Dendritic cell treated with granulocyte-macrophage colony-stimulating factor and Interleukin-4, amounts not matched to agents 40 ng/mL and 50 ng/mL, for 4 days (primary cell): ENCODE measurements at regions not wholly inside any gene's neighbourhood (a gene's known extent, or its start where the extent isn't known, plus 50 kb on each side); places are given as distances from the start of the nearest gene placed in this dataset.
A peak's percentile ranks its signal among the peaks of the same experiment; 100 is the strongest.

Source experiments
- H3K27ac Mint-ChIP-seq: one replicate; pipeline ENCODE4 v1.8.0; 2022; ENCODE audit warnings: mild to moderate bottlenecking, mixed read lengths
- H3K27me3 Mint-ChIP-seq: one replicate; pipeline ENCODE4 v1.8.0; 2022; ENCODE audit warnings: mild to moderate bottlenecking, mixed read lengths
- H3K36me3 Mint-ChIP-seq: one replicate; pipeline ENCODE4 v1.8.0; 2022; ENCODE audit warnings: low read depth, mixed read lengths
- H3K4me1 Mint-ChIP-seq: one replicate; pipeline ENCODE4 v1.8.0; 2022; ENCODE audit warnings: low read depth, mixed read lengths
- H3K4me3 Mint-ChIP-seq: one replicate; pipeline ENCODE4 v1.8.0; 2022; ENCODE audit warnings: mild to moderate bottlenecking, moderate library complexity, mixed read lengths
- H3K9me3 Mint-ChIP-seq: one replicate; pipeline ENCODE4 v1.8.0; 2022; ENCODE audit warnings: mixed read lengths
- intact Hi-C: fragments of 100-400 bp; cut with micrococcal nuclease; formaldehyde crosslinking; loops from one replicate; pipeline ENCODE4 v1.15.0; 2022

DNA sequence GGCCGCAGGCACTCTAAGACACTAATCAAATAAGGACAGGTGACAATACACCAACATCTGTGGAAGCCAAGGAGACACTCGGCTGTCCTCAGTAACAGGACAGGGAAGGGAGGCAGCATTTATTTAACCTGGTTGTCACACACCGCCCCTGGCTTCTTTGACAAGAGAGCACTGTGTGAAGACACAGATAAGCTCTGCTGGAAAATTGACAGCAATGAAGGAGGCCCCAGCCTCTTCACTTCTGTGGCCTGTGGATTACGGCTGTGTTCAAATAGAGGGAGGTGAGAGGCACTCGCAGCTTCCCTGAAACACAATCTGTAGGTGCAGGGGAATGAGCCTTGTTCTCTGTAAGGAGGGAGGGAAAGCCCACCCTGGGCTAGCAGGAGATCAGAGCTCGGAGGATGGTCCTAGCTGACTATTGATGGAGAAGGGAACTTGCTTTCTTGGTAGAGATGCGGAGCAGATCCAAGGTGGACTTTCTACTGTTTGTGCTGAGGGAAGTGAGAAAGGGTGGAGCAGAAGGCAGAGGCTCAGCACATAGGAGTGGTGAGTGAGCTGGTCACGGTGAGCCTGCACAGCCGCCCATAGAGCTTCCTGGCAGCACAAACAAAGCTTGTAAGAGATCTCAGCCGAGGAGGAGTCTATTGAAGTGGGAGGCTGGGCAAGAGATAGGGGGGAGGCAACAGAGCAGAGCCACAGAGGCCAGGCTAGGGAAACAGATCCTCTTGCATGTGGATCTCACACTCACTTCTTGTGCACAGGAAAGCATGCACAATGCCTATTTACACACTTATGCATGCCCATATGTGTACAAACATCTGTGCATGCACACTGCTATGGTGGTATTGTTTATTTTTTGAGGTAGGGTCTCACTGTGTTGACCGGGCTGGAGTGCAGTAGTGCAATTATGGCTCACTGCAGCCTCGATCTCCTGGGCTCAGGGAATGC lies 114.6 kb upstream of the THY1 start:
- Mint-ChIP-seq H3K27me3 (peaks cover 7% of the 10 kb centered on the region), H3K36me3 (no peaks in the 10 kb centered on the region), H3K9me3 (no peaks in the 10 kb centered on the region), H3K4me1 (peaks cover 86% of the 10 kb centered on the region), H3K27ac (peak overlapping the region; percentile 1), H3K4me3 (no peak overlapping the region)
- intact Hi-C loops = no loop called here

DNA sequence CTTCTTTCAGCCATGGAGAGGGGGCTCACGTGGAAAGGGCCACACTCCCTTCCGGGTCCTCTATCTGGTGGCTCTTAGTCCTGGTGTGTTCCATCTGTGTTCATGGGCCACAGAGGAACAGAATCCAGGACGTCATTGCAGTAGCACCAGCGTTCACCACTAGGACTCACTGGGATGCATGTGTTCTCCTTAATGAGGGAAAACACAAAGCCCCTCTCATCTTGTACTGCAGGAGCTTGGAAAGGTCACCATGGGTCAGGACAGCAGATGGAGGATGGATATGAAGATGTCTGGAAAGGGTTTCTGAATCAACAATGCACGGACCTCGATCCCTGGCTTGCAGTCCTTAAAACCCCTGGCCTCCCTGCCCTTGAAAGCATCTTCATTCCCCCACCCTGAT lies 113.8 kb upstream of the THY1 start:
- no peaks in the 10 kb centered on the region for H3K9me3 Mint-ChIP-seq
- peaks cover 7% of the 10 kb centered on the region for H3K27me3 Mint-ChIP-seq
- H3K4me1 Mint-ChIP-seq = peaks cover 91% of the 10 kb centered on the region
- no peak overlapping the region for H3K4me3 Mint-ChIP-seq
- H3K27ac Mint-ChIP-seq = no peak overlapping the region
- intact Hi-C loops = no loop called here
- H3K36me3 Mint-ChIP-seq = no peaks in the 10 kb centered on the region

DNA sequence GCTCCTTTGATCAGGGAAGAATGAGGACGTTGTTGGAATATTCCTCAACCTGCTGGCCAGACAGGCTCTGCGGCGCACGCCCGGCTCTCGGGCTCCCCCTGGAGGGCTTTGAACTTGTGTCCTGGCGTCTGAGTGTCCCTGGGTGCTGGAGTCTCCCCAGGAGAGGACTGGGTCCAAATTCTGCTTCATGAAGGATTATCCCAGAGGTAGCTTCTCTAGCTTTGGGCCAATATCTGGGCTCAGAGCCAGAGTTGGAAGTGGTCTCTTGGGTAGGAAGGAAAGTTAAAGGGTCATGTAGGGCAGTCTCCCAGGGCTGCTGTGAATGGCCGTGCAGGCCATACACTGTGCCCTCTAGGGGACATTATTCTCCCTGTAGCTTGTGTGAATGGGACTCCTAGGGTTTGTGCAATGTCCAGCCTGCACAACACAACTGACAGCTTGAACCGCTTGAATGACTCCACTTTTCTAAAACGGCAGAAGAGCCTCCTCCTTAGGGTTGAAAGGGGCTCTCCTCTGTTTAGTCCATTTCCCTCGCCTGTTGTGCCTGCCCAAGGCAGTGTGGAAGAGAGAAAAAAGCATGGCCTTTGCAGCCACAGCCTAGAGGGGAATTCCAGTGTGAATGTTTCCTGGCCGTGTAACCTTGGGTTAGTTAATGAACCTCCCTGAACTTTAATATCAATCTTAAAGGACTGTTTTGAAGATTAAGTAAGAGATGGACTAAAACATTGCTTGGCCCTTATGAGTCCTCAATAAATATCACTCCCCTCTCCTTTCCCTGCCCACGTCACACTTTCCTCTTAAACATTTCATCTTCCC lies 111.2 kb upstream of the THY1 start:
- no peak overlapping the region for H3K4me3 Mint-ChIP-seq

DNA sequence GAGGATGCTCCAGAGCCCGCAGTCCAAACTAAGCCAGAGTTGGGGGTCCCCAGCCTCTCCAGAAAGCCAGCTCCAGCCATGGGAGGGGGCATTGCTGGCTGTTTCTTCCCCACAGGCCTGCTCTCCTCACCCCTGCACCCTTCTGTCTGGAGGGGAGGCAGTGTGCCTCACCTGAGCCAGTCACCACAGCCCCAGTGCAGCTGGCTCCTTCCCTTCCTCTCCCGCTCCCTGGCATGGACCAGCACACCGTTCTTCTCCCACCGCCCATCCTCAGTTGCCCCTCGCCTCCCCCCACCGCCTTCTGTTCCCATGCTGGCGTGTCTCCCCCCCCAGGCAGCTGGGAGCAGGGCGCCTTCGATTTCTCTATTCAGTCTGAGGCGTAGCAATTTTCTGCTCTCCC lies 110.5 kb upstream of the THY1 start:
- Mint-ChIP-seq H3K36me3 (no peaks in the 10 kb centered on the region), H3K27ac (peak overlapping the region; percentile 48), H3K4me3 (no peak overlapping the region), H3K27me3 (peaks cover 7% of the 10 kb centered on the region), H3K4me1 (peaks cover 75% of the 10 kb centered on the region), H3K9me3 (no peaks in the 10 kb centered on the region)
- intact Hi-C loops = no loop called here

More for the DNA sequence above, 111.2 kb upstream of the THY1 start:
- no peaks in the 10 kb centered on the region for H3K9me3 Mint-ChIP-seq
- no peaks in the 10 kb centered on the region for H3K36me3 Mint-ChIP-seq
- peak overlapping the region; percentile 48 for H3K27ac Mint-ChIP-seq
- peaks cover 7% of the 10 kb centered on the region for H3K27me3 Mint-ChIP-seq
- intact Hi-C loops = loop anchor here (1.0 kb wide), 1 partner anchor 53 kb away; no protein-coding TSS in a partner anchor
- peaks cover 77% of the 10 kb centered on the region for H3K4me1 Mint-ChIP-seq

DNA sequence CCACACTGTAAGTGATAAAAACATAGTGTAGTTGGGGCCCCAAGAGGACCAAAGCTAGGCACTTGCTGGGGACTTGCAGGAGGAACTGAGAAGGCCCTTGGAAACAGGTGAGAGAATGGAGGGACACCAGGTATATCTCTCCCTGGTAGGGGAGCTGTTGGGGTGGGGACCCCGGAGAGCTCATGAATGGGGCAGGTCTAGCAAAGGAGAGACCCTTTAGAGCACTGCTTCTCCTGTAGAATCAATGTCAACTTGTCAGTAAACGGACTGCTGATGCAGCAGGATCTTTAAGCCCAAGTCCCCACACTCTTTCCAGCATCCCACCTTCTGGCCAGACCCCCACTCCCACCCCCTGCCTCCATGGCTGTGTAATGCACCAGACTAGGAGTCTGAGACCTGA lies 109.6 kb upstream of the THY1 start:
- Mint-ChIP-seq H3K4me3 (no peak overlapping the region), H3K4me1 (peaks cover 68% of the 10 kb centered on the region), H3K9me3 (no peaks in the 10 kb centered on the region), H3K27me3 (peaks cover 7% of the 10 kb centered on the region), H3K27ac (peak overlapping the region; percentile 39), H3K36me3 (no peaks in the 10 kb centered on the region)
- intact Hi-C loops = no loop called here

DNA sequence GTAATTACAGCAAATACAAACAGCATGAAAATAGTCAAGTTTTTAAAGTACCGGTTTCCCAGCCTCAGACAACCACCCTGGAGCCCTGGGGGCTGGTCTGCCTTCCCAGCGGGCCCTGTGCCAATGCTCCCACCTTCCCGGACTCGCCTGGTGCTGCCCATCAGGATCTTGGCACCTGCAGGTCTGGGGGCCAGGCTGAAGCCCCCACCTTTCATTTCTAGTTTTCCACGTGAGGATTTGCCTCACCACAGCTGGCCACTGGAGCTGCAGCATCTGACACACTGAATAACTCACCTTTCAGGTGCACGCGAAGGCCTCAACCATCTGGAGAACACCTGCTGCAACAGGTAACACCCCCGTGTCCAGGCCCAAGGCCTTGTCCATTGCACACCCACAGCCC lies 108.7 kb upstream of the THY1 start:
- no peaks in the 10 kb centered on the region for H3K9me3 Mint-ChIP-seq
- peaks cover 7% of the 10 kb centered on the region for H3K27me3 Mint-ChIP-seq
- H3K27ac Mint-ChIP-seq = peak overlapping the region; percentile 4
- peaks cover 66% of the 10 kb centered on the region for H3K4me1 Mint-ChIP-seq
- H3K36me3 Mint-ChIP-seq = no peaks in the 10 kb centered on the region
- intact Hi-C loops = no loop called here
- H3K4me3 Mint-ChIP-seq = no peak overlapping the region

GRCh38 chr11:119531056-119531455 lies 108.1 kb upstream of the THY1 start:
- H3K27ac Mint-ChIP-seq = peak overlapping the region; percentile 4
- H3K4me1 Mint-ChIP-seq = peaks cover 64% of the 10 kb centered on the region
- H3K27me3 Mint-ChIP-seq = peaks cover 7% of the 10 kb centered on the region
- H3K4me3 Mint-ChIP-seq = no peak overlapping the region
- H3K9me3 Mint-ChIP-seq = no peaks in the 10 kb centered on the region
- intact Hi-C loops = no loop called here
- H3K36me3 Mint-ChIP-seq = no peaks in the 10 kb centered on the region

DNA sequence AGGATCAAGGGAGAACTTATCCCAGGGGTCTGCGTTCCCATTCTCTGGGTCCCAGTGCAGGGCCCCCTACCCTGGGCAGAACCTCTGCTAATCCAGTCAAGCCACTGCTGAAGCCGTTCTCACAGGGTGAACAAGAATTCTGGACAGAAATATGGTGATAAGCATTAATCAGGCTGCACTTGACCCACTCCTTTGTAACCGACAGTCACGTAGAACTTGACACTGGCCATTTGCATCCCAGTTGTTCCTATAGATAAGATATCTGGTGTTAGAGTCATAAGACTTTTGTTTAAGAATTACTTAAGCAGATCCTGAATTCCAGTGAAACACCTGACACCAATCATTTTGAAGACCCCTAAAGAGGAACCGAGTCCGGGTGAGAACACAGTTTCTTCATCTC lies 107.5 kb upstream of the THY1 start:
- intact Hi-C loops = no loop called here
- peak overlapping the region; percentile 4 for H3K27ac Mint-ChIP-seq
- H3K4me3 Mint-ChIP-seq = no peak overlapping the region
- no peaks in the 10 kb centered on the region for H3K36me3 Mint-ChIP-seq
- H3K9me3 Mint-ChIP-seq = no peaks in the 10 kb centered on the region
- peaks cover 7% of the 10 kb centered on the region for H3K27me3 Mint-ChIP-seq
- peaks cover 64% of the 10 kb centered on the region for H3K4me1 Mint-ChIP-seq

- Mint-ChIP-seq H3K9me3 (no peaks in the 10 kb centered on the region), H3K27me3 (peaks cover 7% of the 10 kb centered on the region), H3K36me3 (no peaks in the 10 kb centered on the region), H3K27ac (no peak overlapping the region), H3K4me1 (peaks cover 66% of the 10 kb centered on the region), H3K4me3 (no peak overlapping the region)
- intact Hi-C loops = loop anchor here (5.0 kb wide), 1 partner anchor 87 kb away; no protein-coding TSS in a partner anchor
Measured at GRCh38 chr11:119529936-119530335, 107.0 kb upstream of the THY1 start.

DNA sequence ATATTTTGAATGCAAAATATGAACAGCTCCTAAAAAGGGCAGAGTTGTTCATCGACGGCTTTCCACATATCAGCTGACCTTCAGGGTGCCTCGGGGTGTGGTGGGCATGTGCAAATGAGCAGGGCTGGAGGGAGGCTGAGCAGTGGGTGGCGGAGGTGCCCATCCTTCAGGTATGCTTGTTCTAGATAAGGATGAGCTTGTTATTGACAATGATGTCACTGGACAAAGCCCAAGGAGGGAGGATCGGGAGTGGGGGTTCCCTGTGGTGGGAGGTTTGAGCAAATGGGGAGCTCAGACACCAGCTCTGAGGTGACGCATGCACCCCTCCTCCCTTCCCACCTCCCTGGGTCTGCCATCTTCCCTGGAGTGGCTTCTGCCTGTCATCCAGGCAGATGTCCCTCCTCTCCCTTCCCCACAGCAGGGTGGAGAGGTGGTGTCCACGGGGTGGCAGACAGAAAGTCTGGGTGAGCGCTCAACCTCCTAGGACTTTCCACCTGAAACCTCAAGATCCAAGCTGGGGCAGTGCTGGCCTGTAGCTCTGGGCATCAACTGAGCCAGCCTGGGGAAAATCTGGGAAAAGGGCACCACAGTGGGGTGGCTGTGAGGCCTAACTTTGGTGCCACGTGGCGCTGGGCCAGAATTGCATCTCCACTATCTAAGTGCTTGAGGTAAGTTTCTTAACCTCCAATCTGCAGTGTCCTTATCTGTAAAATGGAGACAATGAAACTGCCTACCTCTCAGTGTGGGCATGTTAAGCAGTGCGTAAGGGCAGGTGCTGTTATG lies 106.3 kb upstream of the THY1 start:
- no peak overlapping the region for H3K4me3 Mint-ChIP-seq
- intact Hi-C loops = loop anchor here (5.0 kb wide), 1 partner anchor 88 kb away; no protein-coding TSS in a partner anchor
- no peaks in the 10 kb centered on the region for H3K9me3 Mint-ChIP-seq
- H3K36me3 Mint-ChIP-seq = no peaks in the 10 kb centered on the region
- H3K27me3 Mint-ChIP-seq = peaks cover 7% of the 10 kb centered on the region
- H3K27ac Mint-ChIP-seq = peak overlapping the region; percentile 13
- H3K4me1 Mint-ChIP-seq = peaks cover 67% of the 10 kb centered on the region

GRCh38 chr11:119525867-119526196 lies 102.9 kb upstream of the THY1 start:
- Mint-ChIP-seq H3K27ac (peak overlapping the region; percentile 88), H3K4me1 (peaks cover 58% of the 10 kb centered on the region), H3K9me3 (no peaks in the 10 kb centered on the region), H3K27me3 (peaks cover 2% of the 10 kb centered on the region), H3K4me3 (peak overlapping the region; percentile 20), H3K36me3 (no peaks in the 10 kb centered on the region)
- intact Hi-C loops = loop anchor here (5.0 kb wide), 1 partner anchor 91 kb away; no protein-coding TSS in a partner anchor

DNA sequence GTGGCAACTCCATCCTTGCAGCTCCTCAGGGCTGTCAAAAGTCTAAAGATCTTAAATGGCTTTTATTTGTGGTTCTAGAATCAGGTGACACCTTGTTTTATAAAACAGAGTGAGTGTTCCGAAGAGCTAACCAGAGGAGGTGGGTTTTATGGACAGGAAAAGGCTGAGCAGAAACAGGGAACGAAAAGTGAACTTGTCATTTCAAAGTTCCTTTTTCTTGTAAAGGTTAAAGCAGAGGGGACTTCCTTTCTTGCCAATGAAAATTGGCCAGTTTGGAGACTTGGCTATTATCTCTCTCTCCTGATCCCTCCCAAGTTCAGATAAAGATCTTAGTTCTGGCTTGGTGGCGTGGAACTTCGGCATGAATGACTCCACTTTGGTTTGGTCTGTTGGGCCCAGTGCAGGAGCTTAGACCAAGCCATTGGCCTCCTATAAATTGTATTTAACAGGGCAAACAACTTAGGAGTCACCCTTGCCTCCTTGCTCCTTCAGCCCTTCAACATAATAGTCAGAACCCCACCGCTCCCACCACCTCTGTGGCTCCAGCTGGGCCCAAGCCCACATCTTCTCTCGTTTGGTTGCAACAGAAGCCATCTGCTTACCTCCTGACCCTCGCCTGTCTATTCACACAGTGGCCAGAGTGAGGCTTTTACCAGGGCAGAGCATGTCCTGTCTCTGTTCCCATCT lies 102.4 kb upstream of the THY1 start:
- H3K27ac Mint-ChIP-seq = peak overlapping the region; percentile 88
- H3K27me3 Mint-ChIP-seq = peaks cover 2% of the 10 kb centered on the region
- intact Hi-C loops = loop anchor here (5.0 kb wide), 1 partner anchor 92 kb away; no protein-coding TSS in a partner anchor
- no peak overlapping the region for H3K4me3 Mint-ChIP-seq
- H3K4me1 Mint-ChIP-seq = peaks cover 55% of the 10 kb centered on the region
- H3K9me3 Mint-ChIP-seq = no peaks in the 10 kb centered on the region
- no peaks in the 10 kb centered on the region for H3K36me3 Mint-ChIP-seq

- H3K36me3 Mint-ChIP-seq = no peaks in the 10 kb centered on the region
- peaks cover 5% of the 10 kb centered on the region for H3K27me3 Mint-ChIP-seq
- H3K9me3 Mint-ChIP-seq = no peaks in the 10 kb centered on the region
- intact Hi-C loops = no loop called here
- peak overlapping the region; percentile 88 for H3K27ac Mint-ChIP-seq
- H3K4me1 Mint-ChIP-seq = peaks cover 53% of the 10 kb centered on the region
- H3K4me3 Mint-ChIP-seq = no peak overlapping the region
Measured at GRCh38 chr11:119523539-119524157, 100.7 kb upstream of the THY1 start.
